PC-9 (cell line): ENCODE measurements at regions not wholly inside any gene's neighbourhood (a gene's known extent, or its start where the extent isn't known, plus 50 kb on each side); places are given as distances from the start of the nearest gene placed in this dataset.
"Not testable (repeated sequence)": the region's sequence is repeated elsewhere in the genome, so short reads cannot be mapped to it uniquely, and the experiment has no call there.

ENCODE experiments used
- BruUV-seq: library from RNA; stranded (reverse); fragments of 400-500 nt; replicated peaks from 2 replicates; lab custom pipeline; 2021; lab: Mats Ljungman, UMichigan
- CTCF ChIA-PET: fragments of 300-600 bp; sonication (Branson Sonifier 250); formaldehyde crosslinking; loops from one replicate; lab custom pipeline; 2022; ENCODE audit warnings: antibody characterized with exemption; lab: Charles Lee
- POLR2A ChIA-PET: fragments of 300-600 bp; sonication (Branson Sonifier 250); formaldehyde crosslinking; loops from one replicate; lab custom pipeline; 2022; ENCODE audit warnings: antibody characterized with exemption; ENCODE audit not compliant: unreplicated experiment; lab: Charles Lee
- DNase-seq, 2 experiments: peaks; one replicate each; pipeline versions ENCODE4 v3.0.0 to v3.0.0-alpha.2; 2015 to 2022; ENCODE audit warnings: mixed read lengths in 1 of 2
- H2AFZ ChIP-seq: fragments of 200-600 bp; sonication (generic); 2 replicates; pipeline ENCODE4 v1.8.1; 2017; ENCODE audit warnings: antibody characterized with exemption
- H3F3A ChIP-seq: fragments of 200-600 bp; sonication (generic); 2 replicates; pipeline ENCODE4 v1.8.1; 2017; ENCODE audit warnings: antibody characterized with exemption, mild to moderate bottlenecking, low read depth; ENCODE audit not compliant: insufficient read depth
- H3K27ac ChIP-seq: fragments of 200-600 bp; sonication (generic); 2 replicates; pipeline ENCODE4 v1.6.1; 2016; ENCODE audit warnings: mixed run types
- H3K27me3 ChIP-seq: fragments of 200-600 bp; sonication (generic); 2 replicates; pipeline ENCODE4 v1.6.1; 2016; ENCODE audit warnings: low read depth, mixed run types; ENCODE audit not compliant: insufficient read depth
- H3K36me3 ChIP-seq: fragments of 200-600 bp; sonication (generic); 2 replicates; pipeline ENCODE4 v1.6.1; 2016; ENCODE audit warnings: low read depth, mixed run types
- H3K4me1 ChIP-seq: fragments of 200-600 bp; sonication (generic); replicated peaks from 2 replicates; pipeline ENCODE4 v1.6.1; 2016; ENCODE audit warnings: mixed run types; ENCODE audit not compliant: insufficient read depth
- H3K4me2 ChIP-seq: fragments of 200-600 bp; sonication (generic); 2 replicates; pipeline ENCODE4 v1.6.1; 2017; ENCODE audit warnings: mixed run types
- H3K4me3 ChIP-seq: fragments of 200-600 bp; sonication (generic); 2 replicates; pipeline ENCODE4 v1.6.1; 2016; ENCODE audit warnings: mixed run types
- H3K79me2 ChIP-seq: fragments of 200-600 bp; sonication (generic); 2 replicates; pipeline ENCODE4 v1.6.1; 2017; ENCODE audit warnings: low read depth, mixed run types
- H3K9me2 ChIP-seq: fragments of 200-600 bp; sonication (generic); 2 replicates; pipeline ENCODE4 v1.8.1; 2017; ENCODE audit warnings: mild to moderate bottlenecking; ENCODE audit not compliant: insufficient read depth
- H3K9me3 ChIP-seq: fragments of 200-600 bp; sonication (generic); 2 replicates; pipeline ENCODE4 v1.8.1; 2016; ENCODE audit warnings: low read depth; ENCODE audit not compliant: insufficient read depth
- H4K20me1 ChIP-seq: fragments of 200-600 bp; sonication (generic); 2 replicates; pipeline ENCODE4 v1.8.1; 2017; ENCODE audit not compliant: insufficient read depth
- CTCF ChIP-seq: fragments of 200-600 bp; sonication (generic); conservative IDR thresholded peaks from 2 replicates; pipeline ENCODE4 v1.6.1; 2017; ENCODE audit warnings: mixed run types, antibody characterized with exemption, mild to moderate bottlenecking, moderate library complexity
- EZH2 ChIP-seq: fragments of 200-600 bp; sonication (generic); IDR thresholded peaks from 2 replicates; pipeline ENCODE4 v1.8.0; 2017; ENCODE audit warnings: antibody characterized with exemption, low read depth
- intact Hi-C: fragments of 100-400 bp; cut with micrococcal nuclease; formaldehyde crosslinking; loops from one replicate; pipeline ENCODE4 v1.10.0; 2022; ENCODE audit not compliant: unreplicated experiment

GRCh38 chr21:9753943-9754342 lies 767.4 kb upstream of the TPTE start:
- H3K4me2 ChIP-seq: no peak overlapping the region
- no peaks in the 10 kb centered on the region for H3K79me2 ChIP-seq
- H3K36me3 ChIP-seq: no peaks in the 10 kb centered on the region
- H3F3A ChIP-seq: no peaks in the 10 kb centered on the region
- intact Hi-C loops: no loop called here
- H4K20me1 ChIP-seq: no peaks in the 10 kb centered on the region
- no peaks in the 10 kb centered on the region for H3K9me3 ChIP-seq
- no peak for TF ChIP-seq CTCF
- no peak for TF ChIP-seq EZH2
- CTCF ChIA-PET: no interaction called here
- H3K9me2 ChIP-seq: no peaks in the 10 kb centered on the region
- peaks cover 66% of the 10 kb centered on the region for H3K27me3 ChIP-seq
- no peak overlapping the region for H3K27ac ChIP-seq
- no TSS peak for BruUV-seq
- no peaks in the 10 kb centered on the region for H3K4me1 ChIP-seq
- H2AFZ ChIP-seq: no peak overlapping the region
- no peak overlapping the region for H3K4me3 ChIP-seq
- no peak for DNase-seq
- POLR2A ChIA-PET: no interaction called here

- POLR2A ChIA-PET, BruUV-seq, H3K4me3 ChIP-seq, H3K36me3 ChIP-seq, intact Hi-C loops, H2AFZ ChIP-seq, H3K9me2 ChIP-seq, H3K4me1 ChIP-seq, H3K9me3 ChIP-seq, H4K20me1 ChIP-seq, DNase-seq, H3F3A ChIP-seq, H3K27ac ChIP-seq, CTCF ChIA-PET, H3K79me2 ChIP-seq, H3K4me2 ChIP-seq: not testable (repeated sequence)
- peaks cover 64% of the 10 kb centered on the region for H3K27me3 ChIP-seq
Observed at GRCh38 chr21:9754434-9754833, 766.9 kb upstream of the TPTE start.

DNA sequence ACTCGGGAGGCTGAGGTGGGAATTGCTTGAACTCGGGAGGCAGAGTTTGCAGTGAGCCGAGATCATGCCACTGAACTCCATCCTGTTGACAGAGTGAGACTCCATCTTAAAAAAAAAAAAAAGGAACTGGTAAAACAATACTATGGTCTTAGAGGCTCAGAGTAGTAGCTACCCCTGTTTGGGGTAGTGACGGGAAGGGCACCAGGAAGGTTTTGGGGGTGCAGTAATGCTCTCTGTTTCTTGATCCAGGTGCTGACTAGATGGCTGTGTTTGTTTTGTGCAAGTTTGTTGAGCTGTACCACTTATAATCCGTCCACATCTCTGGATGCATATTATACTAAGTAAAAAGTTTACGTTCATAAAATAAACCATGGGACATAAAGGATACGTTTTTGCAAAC lies 765.8 kb upstream of the TPTE start:
- no peak for DNase-seq
- Histone ChIP-seq H4K20me1 (no peaks in the 10 kb centered on the region), H3K4me3 (no peak overlapping the region), H2AFZ (no peak overlapping the region), H3K9me2 (no peaks in the 10 kb centered on the region), H3K27me3 (peaks cover 63% of the 10 kb centered on the region), H3K79me2 (no peaks in the 10 kb centered on the region), H3K36me3 (no peaks in the 10 kb centered on the region), H3F3A (no peaks in the 10 kb centered on the region), H3K27ac (no peak overlapping the region), H3K4me1 (no peaks in the 10 kb centered on the region), H3K4me2 (no peak overlapping the region), H3K9me3 (no peaks in the 10 kb centered on the region)
- ChIA-PET POLR2A (no interaction called here), CTCF (no interaction called here)
- TF ChIP-seq EZH2: no peak
- TF ChIP-seq CTCF: no peak
- intact Hi-C loops: no loop called here
- BruUV-seq: no TSS peak

DNA sequence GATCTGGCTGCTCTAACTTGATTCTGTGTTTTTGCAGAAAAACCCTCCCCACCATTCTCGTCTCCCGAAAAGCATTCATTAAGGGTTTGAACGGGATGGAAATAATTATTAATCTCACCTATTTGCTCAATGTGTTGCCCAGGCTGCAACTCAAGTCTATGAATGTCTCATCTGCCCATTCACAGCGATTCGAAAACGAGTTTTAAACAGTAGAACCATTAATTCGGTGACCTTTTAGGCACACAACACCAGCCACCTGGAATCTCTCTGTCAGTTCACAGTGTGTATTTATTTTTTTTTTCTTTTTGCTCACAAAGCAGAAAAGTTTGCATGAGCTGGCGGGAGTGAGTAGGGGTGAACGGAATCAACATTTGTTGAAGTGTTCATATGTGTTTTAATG lies 764.7 kb upstream of the TPTE start:
- DNase-seq: no peak
- H3K4me3 ChIP-seq: no peak overlapping the region
- no peaks in the 10 kb centered on the region for H3K9me2 ChIP-seq
- H3K27me3 ChIP-seq: peaks cover 56% of the 10 kb centered on the region
- no peaks in the 10 kb centered on the region for H3F3A ChIP-seq
- H4K20me1 ChIP-seq: no peaks in the 10 kb centered on the region
- intact Hi-C loops: no loop called here
- TF ChIP-seq EZH2 (no peak), CTCF (no peak)
- ChIA-PET CTCF (no interaction called here), POLR2A (no interaction called here)
- no peaks in the 10 kb centered on the region for H3K4me1 ChIP-seq
- H3K9me3 ChIP-seq: no peaks in the 10 kb centered on the region
- no peak overlapping the region for H3K27ac ChIP-seq
- no TSS peak for BruUV-seq
- H3K4me2 ChIP-seq: no peak overlapping the region
- H2AFZ ChIP-seq: no peak overlapping the region
- H3K36me3 ChIP-seq: no peaks in the 10 kb centered on the region
- H3K79me2 ChIP-seq: no peaks in the 10 kb centered on the region

- H3K9me3 ChIP-seq: not testable (repeated sequence)
Observed at GRCh38 chr21:9757118-9757517, 764.3 kb upstream of the TPTE start.

More at GRCh38 chr21:9757118-9757517, 764.3 kb upstream of the TPTE start:
- H3K4me1 ChIP-seq, H3K4me3 ChIP-seq, H3F3A ChIP-seq, intact Hi-C loops, H3K36me3 ChIP-seq, H3K79me2 ChIP-seq, H3K27ac ChIP-seq, BruUV-seq, POLR2A ChIA-PET, H2AFZ ChIP-seq, DNase-seq, H3K4me2 ChIP-seq, H4K20me1 ChIP-seq, CTCF ChIA-PET, H3K9me2 ChIP-seq: not testable (repeated sequence)
- peaks cover 60% of the 10 kb centered on the region for H3K27me3 ChIP-seq
